GM06990 (cell line): ENCODE measurements at regions not wholly inside any gene's neighbourhood (a gene's known extent, or its start where the extent isn't known, plus 50 kb on each side); places are given as distances from the start of the nearest gene placed in this dataset.

Experiments used
- DNase-seq: peaks from one replicate; pipeline ENCODE4 v3.0.0-alpha.2; 2011; ENCODE audit not compliant: insufficient read length; ENCODE audit errors: extremely low read depth
- H3K27me3 ChIP-seq: replicated peaks from 2 replicates; pipeline ENCODE4 v1.6.0; 2011; ENCODE audit warnings: low read length; ENCODE audit not compliant: control insufficient read depth, insufficient read depth
- H3K36me3 ChIP-seq: 2 replicates; pipeline ENCODE4 v1.5.1; 2011; ENCODE audit warnings: low read length; ENCODE audit not compliant: control insufficient read depth, insufficient read depth
- H3K4me3 ChIP-seq: replicated peaks from 2 replicates; pipeline ENCODE4 v1.5.1; 2011; ENCODE audit warnings: low read depth, mild to moderate bottlenecking, control low read depth, low read length
- TF ChIP-seq, protein P1 (sequence below): IDR thresholded peaks from 2 replicates; pipeline ENCODE4 v1.5.1; 2011; ENCODE audit warnings: low read length, control low read depth, mild to moderate bottlenecking, inconsistent platforms; ENCODE audit not compliant: insufficient read depth, poor library complexity, severe bottlenecking

- H3K4me3 ChIP-seq = no peak overlapping the region
Observed at GRCh38 chr16:48965386-48965785, 316.3 kb downstream of the CBLN1 start.

GRCh38 chr16:48963901-48964615 is 317.6 kb downstream of the CBLN1 start:
- no peak for DNase-seq
- Histone ChIP-seq H3K27me3 (no peaks in the 10 kb centered on the region; the same call in 1 of the 2 replicates), H3K4me3 (no peak overlapping the region)

More at GRCh38 chr16:48965386-48965785, 316.3 kb downstream of the CBLN1 start:
- H3K36me3 ChIP-seq = no peaks in the 10 kb centered on the region
- H3K27me3 ChIP-seq = no peaks in the 10 kb centered on the region; the same call in 1 of the 2 replicates
- DNase-seq = no peak
- TF ChIP-seq, protein P1, sequence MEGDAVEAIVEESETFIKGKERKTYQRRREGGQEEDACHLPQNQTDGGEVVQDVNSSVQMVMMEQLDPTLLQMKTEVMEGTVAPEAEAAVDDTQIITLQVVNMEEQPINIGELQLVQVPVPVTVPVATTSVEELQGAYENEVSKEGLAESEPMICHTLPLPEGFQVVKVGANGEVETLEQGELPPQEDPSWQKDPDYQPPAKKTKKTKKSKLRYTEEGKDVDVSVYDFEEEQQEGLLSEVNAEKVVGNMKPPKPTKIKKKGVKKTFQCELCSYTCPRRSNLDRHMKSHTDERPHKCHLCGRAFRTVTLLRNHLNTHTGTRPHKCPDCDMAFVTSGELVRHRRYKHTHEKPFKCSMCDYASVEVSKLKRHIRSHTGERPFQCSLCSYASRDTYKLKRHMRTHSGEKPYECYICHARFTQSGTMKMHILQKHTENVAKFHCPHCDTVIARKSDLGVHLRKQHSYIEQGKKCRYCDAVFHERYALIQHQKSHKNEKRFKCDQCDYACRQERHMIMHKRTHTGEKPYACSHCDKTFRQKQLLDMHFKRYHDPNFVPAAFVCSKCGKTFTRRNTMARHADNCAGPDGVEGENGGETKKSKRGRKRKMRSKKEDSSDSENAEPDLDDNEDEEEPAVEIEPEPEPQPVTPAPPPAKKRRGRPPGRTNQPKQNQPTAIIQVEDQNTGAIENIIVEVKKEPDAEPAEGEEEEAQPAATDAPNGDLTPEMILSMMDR = no peak

DNA sequence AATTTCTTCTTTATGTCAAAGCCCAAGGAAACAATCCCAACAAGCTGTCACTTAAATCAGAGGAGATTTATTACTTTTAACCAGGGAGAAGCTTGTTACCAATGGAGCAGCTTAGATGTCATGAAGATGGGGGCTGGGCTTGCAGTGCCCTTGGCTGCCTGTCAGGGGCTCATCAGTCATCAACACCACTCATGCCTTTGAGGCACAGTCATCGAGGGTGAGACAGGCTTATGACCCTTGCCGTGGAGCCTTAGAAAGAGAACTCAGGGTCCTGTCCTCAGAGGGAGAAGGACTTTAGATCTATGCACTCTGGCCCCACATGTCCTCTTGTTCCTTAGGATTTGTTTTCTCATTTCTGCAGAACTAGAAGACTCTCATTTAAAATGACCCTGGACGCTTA is 318.3 kb downstream of the CBLN1 start:
- H3K36me3 ChIP-seq = no peaks in the 10 kb centered on the region
- DNase-seq = no peak
- H3K4me3 ChIP-seq = no peak overlapping the region
- H3K27me3 ChIP-seq = no peaks in the 10 kb centered on the region; the same call in 1 of the 2 replicates
- TF ChIP-seq, protein P1 = no peak

More at GRCh38 chr16:48963901-48964615, 317.6 kb downstream of the CBLN1 start:
- no peaks in the 10 kb centered on the region for H3K36me3 ChIP-seq
- TF ChIP-seq, protein P1 = no peak

GRCh38 chr16:48961546-48961945 is 320.1 kb downstream of the CBLN1 start:
- H3K27me3 ChIP-seq = no peaks in the 10 kb centered on the region; the same call in 1 of the 2 replicates
- H3K36me3 ChIP-seq = no peaks in the 10 kb centered on the region
- no peak overlapping the region for H3K4me3 ChIP-seq
- TF ChIP-seq, protein P1 = no peak
- DNase-seq = no peak

DNA sequence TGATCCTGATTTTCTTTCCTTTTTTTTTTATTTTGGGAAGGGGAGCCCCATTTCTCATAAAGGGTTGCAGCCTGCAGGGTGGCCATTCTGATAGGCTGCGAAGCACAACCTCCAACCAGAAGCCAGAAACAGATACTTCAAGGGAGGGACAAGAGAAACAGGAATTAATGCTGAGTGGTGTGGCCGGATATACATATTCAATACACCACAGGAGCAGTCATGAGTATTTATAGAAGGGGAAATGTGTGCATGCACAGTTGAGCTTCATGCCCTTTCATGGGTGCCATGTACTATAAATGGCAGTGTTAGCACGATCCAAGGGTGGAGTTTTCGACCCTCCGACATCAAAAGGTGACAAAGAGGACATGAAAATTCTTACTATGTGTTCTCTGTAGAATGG is 320.8 kb downstream of the CBLN1 start:
- Histone ChIP-seq H3K4me3 (no peak overlapping the region), H3K27me3 (no peaks in the 10 kb centered on the region), H3K36me3 (no peaks in the 10 kb centered on the region)
- TF ChIP-seq, protein P1 = no peak
- DNase-seq = no peak
